ENCODE measurements at regions not wholly inside any gene's neighbourhood (a gene's known extent, or its start where the extent isn't known, plus 50 kb on each side); places are given as distances from the start of the nearest gene placed in this dataset.

GRCh38 chr15:79492065-79492464 is 59.9 kb downstream of the MINAR1 start:
- TF ChIP-seq CTCF (IDR thresholded peaks at IDR 0.05; ENCODE audit: extremely low read depth, low read depth, low read length), result no peak
- Histone ChIP-seq H4K20me1 (ENCODE audit: insufficient read depth, low read length) (no peaks in the 10 kb centered on the region), H3K9me3 (ENCODE audit: low read depth, low read length) (no peaks in the 10 kb centered on the region), H3K36me3 (ENCODE audit: insufficient read depth, low read length) (no peaks in the 10 kb centered on the region), H3K27ac (ENCODE audit: low read depth, low read length) (no peak overlapping the region), H3K79me2 (ENCODE audit: insufficient read depth, low read length) (no peaks in the 10 kb centered on the region), H3K27me3 (ENCODE audit: insufficient read depth, low read length) (no peaks in the 10 kb centered on the region), H3K4me2 (ENCODE audit: insufficient read depth, low read length) (no peak overlapping the region), H3K4me1 (ENCODE audit: insufficient read depth, low read length) (peaks cover 7% of the 10 kb centered on the region), H3K4me3 (ENCODE audit: insufficient read depth, low read length) (no peak overlapping the region), H2AFZ (ENCODE audit: low read length) (no peak overlapping the region)
- DNase-seq (ENCODE audit: insufficient read length, low spot score, missing footprints), result no peak

GRCh38 chr15:79494384-79494909 is 62.3 kb downstream of the MINAR1 start:
- H3K4me2 ChIP-seq (ENCODE audit: insufficient read depth, low read length), result no peak overlapping the region
- no peak overlapping the region for H2AFZ ChIP-seq (ENCODE audit: low read length)
- H3K9me3 ChIP-seq (ENCODE audit: low read depth, low read length), result no peaks in the 10 kb centered on the region
- H3K79me2 ChIP-seq (ENCODE audit: insufficient read depth, low read length), result no peaks in the 10 kb centered on the region
- no peak overlapping the region for H3K4me3 ChIP-seq (ENCODE audit: insufficient read depth, low read length)
- H3K36me3 ChIP-seq (ENCODE audit: insufficient read depth, low read length), result no peaks in the 10 kb centered on the region
- peaks cover 7% of the 10 kb centered on the region for H3K27me3 ChIP-seq (ENCODE audit: insufficient read depth, low read length)
- peaks cover 8% of the 10 kb centered on the region for H3K4me1 ChIP-seq (ENCODE audit: insufficient read depth, low read length)
- DNase-seq (ENCODE audit: insufficient read length, low spot score, missing footprints), result no peak
- no peaks in the 10 kb centered on the region for H4K20me1 ChIP-seq (ENCODE audit: insufficient read depth, low read length)
- no peak for TF ChIP-seq CTCF (IDR thresholded peaks at IDR 0.05; ENCODE audit: extremely low read depth, low read depth, low read length)
- H3K27ac ChIP-seq (ENCODE audit: low read depth, low read length), result no peak overlapping the region

GRCh38 chr15:79494963-79495755 is 63.0 kb downstream of the MINAR1 start:
- no peak for TF ChIP-seq CTCF (IDR thresholded peaks at IDR 0.05; ENCODE audit: extremely low read depth, low read depth, low read length)
- H3K4me2 ChIP-seq (ENCODE audit: insufficient read depth, low read length), result no peak overlapping the region

GRCh38 chr15:79495775-79496174 is 63.6 kb downstream of the MINAR1 start:
- no peak for TF ChIP-seq CTCF (IDR thresholded peaks at IDR 0.05; ENCODE audit: extremely low read depth, low read depth, low read length)
- Histone ChIP-seq H3K27me3 (ENCODE audit: insufficient read depth, low read length) (peaks cover 7% of the 10 kb centered on the region), H3K4me3 (ENCODE audit: insufficient read depth, low read length) (no peak overlapping the region), H3K27ac (ENCODE audit: low read depth, low read length) (no peak overlapping the region), H3K4me1 (ENCODE audit: insufficient read depth, low read length) (peaks cover 8% of the 10 kb centered on the region), H3K4me2 (ENCODE audit: insufficient read depth, low read length) (no peak overlapping the region), H4K20me1 (ENCODE audit: insufficient read depth, low read length) (no peaks in the 10 kb centered on the region), H3K36me3 (ENCODE audit: insufficient read depth, low read length) (no peaks in the 10 kb centered on the region), H3K79me2 (ENCODE audit: insufficient read depth, low read length) (no peaks in the 10 kb centered on the region), H2AFZ (ENCODE audit: low read length) (no peak overlapping the region), H3K9me3 (ENCODE audit: low read depth, low read length) (no peaks in the 10 kb centered on the region)
- DNase-seq (ENCODE audit: insufficient read length, low spot score, missing footprints), result no peak

More at GRCh38 chr15:79494963-79495755, 63.0 kb downstream of the MINAR1 start:
- Histone ChIP-seq H3K36me3 (ENCODE audit: insufficient read depth, low read length) (no peaks in the 10 kb centered on the region), H3K79me2 (ENCODE audit: insufficient read depth, low read length) (no peaks in the 10 kb centered on the region), H3K9me3 (ENCODE audit: low read depth, low read length) (no peaks in the 10 kb centered on the region), H2AFZ (ENCODE audit: low read length) (no peak overlapping the region), H3K27ac (ENCODE audit: low read depth, low read length) (no peak overlapping the region), H3K4me3 (ENCODE audit: insufficient read depth, low read length) (no peak overlapping the region), H3K27me3 (ENCODE audit: insufficient read depth, low read length) (peaks cover 7% of the 10 kb centered on the region), H4K20me1 (ENCODE audit: insufficient read depth, low read length) (no peaks in the 10 kb centered on the region), H3K4me1 (ENCODE audit: insufficient read depth, low read length) (peaks cover 8% of the 10 kb centered on the region)
- DNase-seq (ENCODE audit: insufficient read length, low spot score, missing footprints), result no peak

All from osteoblast (primary cell).